ENCODE measurements at regions not wholly inside any gene's neighbourhood (a gene's known extent, or its start where the extent isn't known, plus 50 kb on each side); places are given as distances from the start of the nearest gene placed in this dataset.

GRCh38 chr16:49093939-49094338 lies 187.7 kb downstream of the CBLN1 start:
- TF ChIP-seq, protein P1, sequence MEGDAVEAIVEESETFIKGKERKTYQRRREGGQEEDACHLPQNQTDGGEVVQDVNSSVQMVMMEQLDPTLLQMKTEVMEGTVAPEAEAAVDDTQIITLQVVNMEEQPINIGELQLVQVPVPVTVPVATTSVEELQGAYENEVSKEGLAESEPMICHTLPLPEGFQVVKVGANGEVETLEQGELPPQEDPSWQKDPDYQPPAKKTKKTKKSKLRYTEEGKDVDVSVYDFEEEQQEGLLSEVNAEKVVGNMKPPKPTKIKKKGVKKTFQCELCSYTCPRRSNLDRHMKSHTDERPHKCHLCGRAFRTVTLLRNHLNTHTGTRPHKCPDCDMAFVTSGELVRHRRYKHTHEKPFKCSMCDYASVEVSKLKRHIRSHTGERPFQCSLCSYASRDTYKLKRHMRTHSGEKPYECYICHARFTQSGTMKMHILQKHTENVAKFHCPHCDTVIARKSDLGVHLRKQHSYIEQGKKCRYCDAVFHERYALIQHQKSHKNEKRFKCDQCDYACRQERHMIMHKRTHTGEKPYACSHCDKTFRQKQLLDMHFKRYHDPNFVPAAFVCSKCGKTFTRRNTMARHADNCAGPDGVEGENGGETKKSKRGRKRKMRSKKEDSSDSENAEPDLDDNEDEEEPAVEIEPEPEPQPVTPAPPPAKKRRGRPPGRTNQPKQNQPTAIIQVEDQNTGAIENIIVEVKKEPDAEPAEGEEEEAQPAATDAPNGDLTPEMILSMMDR (IDR thresholded peaks at IDR 0.05): no peak
- no peak for TF ChIP-seq EP300 (IDR thresholded peaks at IDR 0.05; ENCODE audit: low read depth)
- TF ChIP-seq POLR2A (IDR thresholded peaks at IDR 0.05): no peak
